Coronary artery (tissue), 2 donors: ENCODE measurements at regions not wholly inside any gene's neighbourhood (a gene's known extent, or its start where the extent isn't known, plus 50 kb on each side); places are given as distances from the start of the nearest gene placed in this dataset.

Source experiments
- DNase-seq: peaks from one replicate; pipeline ENCODE4 v3.0.0-alpha.2; 2017; ENCODE audit warnings: low spot score
- H3K27ac ChIP-seq, 2 donors: fragments of 200-600 bp; sonication (generic); one replicate each; pipeline ENCODE4 v1.5.1; 2016 to 2019
- H3K4me3 ChIP-seq: fragments of 200-600 bp; sonication (generic); 2 replicates; pipeline ENCODE4 v1.5.1; 2016; ENCODE audit warnings: mild to moderate bottlenecking, moderate library complexity
- CTCF ChIP-seq: fragments of 200-600 bp; sonication (generic); IDR thresholded peaks from one replicate; pipeline ENCODE4 v1.5.1; 2019; ENCODE audit warnings: antibody characterized with exemption

DNA sequence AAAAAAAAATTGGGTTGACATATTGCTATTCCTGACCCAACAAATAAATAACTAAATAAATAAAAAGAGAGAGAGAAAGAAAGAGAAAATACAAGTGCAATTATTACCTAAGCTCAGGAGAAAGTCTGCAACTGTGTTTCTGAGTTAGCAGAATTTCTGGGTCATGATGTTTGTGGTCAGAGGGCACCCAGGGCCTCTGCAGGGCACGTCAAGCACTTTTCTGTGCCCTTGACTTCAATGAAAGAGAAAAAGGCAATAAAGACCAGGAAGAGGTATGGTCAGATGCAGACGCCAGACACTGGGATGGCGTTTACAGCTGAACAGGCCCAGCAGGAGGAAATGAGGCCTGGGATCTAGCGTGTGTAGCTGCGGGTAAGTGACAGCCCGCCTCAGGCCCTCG is 160.9 kb upstream of the GDF10 start:
- TF ChIP-seq CTCF: no peak
- H3K27ac ChIP-seq: no peak overlapping the region
- no peak overlapping the region for H3K4me3 ChIP-seq
- no peak for DNase-seq

DNA sequence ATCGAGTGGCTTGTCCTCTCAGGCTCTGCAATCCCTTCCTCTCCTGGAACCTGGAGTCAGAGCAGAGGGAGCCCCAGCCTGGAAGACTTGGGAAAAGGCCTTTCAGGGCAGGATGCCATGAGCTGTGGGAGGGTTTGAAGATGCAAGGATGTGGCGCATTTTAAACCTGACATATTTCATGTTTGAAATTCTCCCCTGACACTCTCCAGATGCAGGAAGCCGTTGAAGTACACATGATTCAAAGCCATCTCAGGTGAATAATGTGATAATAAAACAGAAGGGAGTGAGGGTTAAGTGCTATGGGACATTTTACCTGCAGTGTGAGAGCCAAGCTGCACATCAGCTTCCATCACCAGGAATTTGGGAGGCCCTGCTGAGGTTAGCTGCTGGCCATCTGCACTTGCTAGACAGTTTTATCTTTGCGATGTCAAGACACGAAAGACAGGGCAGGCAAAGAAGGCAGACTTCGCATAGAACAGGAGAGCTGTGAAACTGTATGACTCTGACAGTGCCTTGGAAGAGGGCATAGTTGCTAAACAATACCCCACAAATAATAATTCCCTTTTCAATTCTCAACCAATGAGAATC is 159.1 kb upstream of the GDF10 start:
- no peak overlapping the region for H3K27ac ChIP-seq
- DNase-seq: no peak

GRCh38 chr10:47141349-47141748 is 158.6 kb upstream of the GDF10 start:
- Histone ChIP-seq H3K4me3 (no peak overlapping the region), H3K27ac (no peak overlapping the region)
- no peak for DNase-seq
- no peak for TF ChIP-seq CTCF

More for the DNA sequence above, 159.1 kb upstream of the GDF10 start:
- no peak for TF ChIP-seq CTCF
- H3K4me3 ChIP-seq: no peak overlapping the region

DNA sequence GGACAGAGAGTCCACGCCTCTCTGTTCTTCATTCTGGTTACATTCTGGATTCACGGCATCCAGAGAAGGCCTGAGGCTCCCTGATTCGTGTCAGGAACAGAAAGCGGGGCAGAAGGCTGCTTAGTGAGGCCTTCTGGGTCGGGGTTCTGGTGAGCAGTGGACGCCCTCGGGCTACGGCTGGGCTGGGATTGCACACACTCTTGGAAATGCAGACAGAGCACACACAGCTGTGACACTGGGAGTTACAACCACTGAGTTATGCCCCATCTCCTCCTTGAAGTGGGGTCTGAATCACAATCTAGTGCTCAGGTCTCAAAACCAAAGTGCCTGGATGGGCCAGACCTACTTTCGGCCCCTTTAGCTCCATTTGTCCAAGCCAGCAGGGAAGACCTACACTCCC is 156.9 kb upstream of the GDF10 start:
- TF ChIP-seq CTCF: no peak
- DNase-seq: peak; percentile 17
- Histone ChIP-seq H3K4me3 (no peak overlapping the region), H3K27ac (no peak overlapping the region)

DNA sequence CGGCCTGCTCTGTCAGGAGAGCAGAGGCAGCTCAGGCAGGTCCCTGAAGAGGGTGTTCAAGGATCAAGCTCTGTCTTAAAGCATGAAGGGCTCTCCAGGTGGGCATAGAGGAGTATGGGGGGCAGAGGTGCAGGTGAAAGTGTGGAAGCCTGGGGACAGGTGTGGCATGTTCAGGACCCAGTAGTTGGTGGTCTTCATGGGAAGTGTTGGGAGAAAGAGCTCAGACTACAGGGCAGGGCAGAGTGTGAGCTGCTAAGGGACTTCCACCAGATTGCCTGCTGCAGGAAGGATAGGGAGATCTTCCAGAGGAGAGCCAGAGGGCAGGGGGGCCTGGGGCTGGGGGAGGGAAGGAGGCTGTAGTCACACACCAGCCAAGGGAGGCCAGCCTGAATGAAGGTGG is 156.5 kb upstream of the GDF10 start:
- no peak for TF ChIP-seq CTCF
- Histone ChIP-seq H3K27ac (no peak overlapping the region), H3K4me3 (no peak overlapping the region)

DNA sequence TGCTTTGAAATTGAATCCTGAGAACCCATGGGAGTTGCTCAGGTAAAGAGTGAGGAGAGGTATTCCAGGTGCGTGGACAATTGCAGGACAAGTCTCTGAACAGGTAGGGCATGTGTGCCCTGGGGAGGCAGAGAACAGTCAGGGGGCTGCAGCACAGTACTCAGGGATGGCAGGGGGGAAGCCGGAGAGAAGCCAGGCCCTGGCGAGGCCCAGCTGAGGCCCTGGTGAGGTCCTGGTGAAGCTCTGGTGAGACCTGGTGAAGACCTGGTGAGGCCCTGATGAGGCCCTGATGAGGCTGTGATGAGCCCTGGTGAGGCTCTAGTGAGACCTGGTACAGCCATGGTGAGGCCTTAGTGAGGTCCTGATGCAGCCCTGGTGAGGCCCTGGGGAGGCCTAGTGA is 155.5 kb upstream of the GDF10 start:
- TF ChIP-seq CTCF: no peak

More for the DNA sequence above, 156.5 kb upstream of the GDF10 start:
- DNase-seq: no peak

DNA sequence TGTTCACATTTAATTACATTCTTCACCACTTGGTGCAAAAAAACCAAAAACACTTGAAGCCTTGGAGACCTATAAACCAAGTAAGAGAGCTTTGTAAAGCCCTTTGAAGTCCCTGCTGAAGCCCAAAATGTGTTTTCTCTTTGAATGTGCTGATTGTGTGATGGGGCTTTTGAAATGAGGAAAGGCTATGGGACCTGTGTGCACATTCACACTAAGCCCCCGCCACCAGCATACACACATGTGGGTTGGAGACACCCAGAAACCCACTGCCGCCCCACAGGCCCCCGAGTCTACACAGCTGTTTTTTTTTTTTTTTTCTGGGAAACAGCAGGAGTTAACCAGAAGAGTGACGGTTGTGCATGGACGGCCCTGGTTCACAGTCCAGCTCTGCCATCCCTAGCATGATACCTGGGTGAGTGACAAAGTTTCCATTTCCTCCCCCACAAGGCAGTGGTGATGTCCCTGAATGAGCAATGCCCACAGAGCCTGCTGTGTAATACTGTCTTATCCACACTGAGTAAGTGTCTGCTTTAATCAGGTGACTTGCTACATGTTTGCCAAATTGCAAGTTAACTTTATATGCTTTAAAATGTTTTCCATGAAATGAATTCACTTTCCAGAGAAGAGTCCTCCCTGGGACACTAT is 154.6 kb upstream of the GDF10 start:
- no peak overlapping the region for H3K27ac ChIP-seq

More for the DNA sequence above, 155.5 kb upstream of the GDF10 start:
- no peak for DNase-seq
- Histone ChIP-seq H3K4me3 (no peak overlapping the region), H3K27ac (no peak overlapping the region)

More for the DNA sequence above, 154.6 kb upstream of the GDF10 start:
- DNase-seq: no peak
- H3K4me3 ChIP-seq: no peak overlapping the region
- TF ChIP-seq CTCF: no peak
